Testis (tissue), 2 donors: ENCODE measurements at regions not wholly inside any gene's neighbourhood (a gene's known extent, or its start where the extent isn't known, plus 50 kb on each side); places are given as distances from the start of the nearest gene placed in this dataset.

Source experiments
- CTCF ChIP-seq, 3 experiments: fragments of 450-650 bp in 2 of 3; fragments of 200-600 bp in 1 of 3; sonication (generic) in 1 of 3; IDR thresholded peaks; one replicate each; pipeline ENCODE4 v1.5.1; 2016 to 2019; ENCODE audit warnings: antibody characterized with exemption in 3 of 3, mild to moderate bottlenecking in 2 of 3, moderate library complexity in 1 of 3
- POLR2A ChIP-seq: fragments of 450-650 bp; IDR thresholded peaks from one replicate; pipeline ENCODE4 v1.6.1; 2017; ENCODE audit warnings: antibody characterized with exemption, mild to moderate bottlenecking, moderate library complexity

DNA sequence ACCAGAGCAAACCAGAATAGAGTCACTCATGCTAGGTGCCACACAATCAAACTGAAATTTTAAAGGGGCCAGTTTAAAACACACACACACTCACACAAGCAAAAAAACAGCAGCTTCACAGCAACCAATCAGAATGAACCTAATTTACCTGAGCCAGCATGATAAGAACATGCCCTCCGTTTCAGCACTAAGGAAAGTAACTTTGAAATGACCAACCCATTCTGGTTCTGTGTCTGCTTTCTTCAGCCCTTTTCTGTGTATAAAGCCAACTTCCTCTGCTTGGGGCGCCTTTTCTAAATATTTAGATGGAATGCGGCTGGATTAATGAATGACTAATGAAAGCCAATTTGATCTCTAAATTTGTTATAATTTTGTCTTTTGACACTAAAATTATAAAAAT is 629.1 kb downstream of the ZEB2 start:
- no peak for TF ChIP-seq CTCF (IDR thresholded peaks at IDR 0.05)
- no peak for TF ChIP-seq POLR2A
